Endodermal cell (in vitro differentiated cells): ENCODE measurements at regions not wholly inside any gene's neighbourhood (a gene's known extent, or its start where the extent isn't known, plus 50 kb on each side); places are given as distances from the start of the nearest gene placed in this dataset.

Experiments used
- DNase-seq: peaks from one replicate; pipeline ENCODE4 v3.0.0-alpha.2; 2017
- H3K27ac ChIP-seq: 2 replicates; pipeline ENCODE4 v1.5.1; 2013; ENCODE audit warnings: mild to moderate bottlenecking, low read depth, low read length, moderate library complexity
- H3K27me3 ChIP-seq: 2 replicates; pipeline ENCODE4 v1.6.1; 2013; ENCODE audit warnings: mild to moderate bottlenecking, low read length, moderate library complexity; ENCODE audit not compliant: insufficient read depth, control insufficient read depth, poor library complexity, severe bottlenecking
- H3K36me3 ChIP-seq: 2 replicates; pipeline ENCODE4 v1.7.0; 2013; ENCODE audit warnings: mild to moderate bottlenecking, low read length, moderate library complexity; ENCODE audit not compliant: control insufficient read depth, insufficient read depth
- H3K4me1 ChIP-seq: one replicate; pipeline ENCODE4 v1.7.0; 2013; ENCODE audit warnings: low read length; ENCODE audit not compliant: control insufficient read depth, insufficient read depth
- H3K4me3 ChIP-seq: 2 replicates; pipeline ENCODE4 v1.5.1; 2013; ENCODE audit warnings: mild to moderate bottlenecking, low read length, moderate library complexity
- H3K9ac ChIP-seq: 2 replicates; pipeline ENCODE4 v1.6.1; 2013; ENCODE audit warnings: mild to moderate bottlenecking, low read length, moderate library complexity; ENCODE audit not compliant: poor library complexity, severe bottlenecking; ENCODE audit errors: extremely low read depth
- H3K9me3 ChIP-seq: 2 replicates; pipeline ENCODE4 v1.6.1; 2013; ENCODE audit warnings: mild to moderate bottlenecking, low read length, moderate library complexity; ENCODE audit not compliant: control insufficient read depth
- H3K27ac Mint-ChIP-seq: 2 replicates; pipeline ENCODE4 v1.8.0; 2020; ENCODE audit warnings: mixed read lengths
- H3K27me3 Mint-ChIP-seq: 2 replicates; pipeline ENCODE4 v1.8.0; 2021; ENCODE audit warnings: mild to moderate bottlenecking, mixed read lengths; ENCODE audit not compliant: insufficient read depth
- H3K36me3 Mint-ChIP-seq: 2 replicates; pipeline ENCODE4 v1.8.0; 2020; ENCODE audit warnings: low read depth, mixed read lengths
- H3K4me1 Mint-ChIP-seq: 2 replicates; pipeline ENCODE4 v1.8.0; 2020; ENCODE audit warnings: mixed read lengths
- H3K4me3 Mint-ChIP-seq: 2 replicates; pipeline ENCODE4 v1.8.0; 2020; ENCODE audit warnings: mild to moderate bottlenecking, moderate library complexity, mixed read lengths
- H3K9me3 Mint-ChIP-seq: 2 replicates; pipeline ENCODE4 v1.8.0; 2020; ENCODE audit warnings: mild to moderate bottlenecking, mixed read lengths
- WGBS, 2 experiments: methylation state at CpG; one replicate each; pipeline versions ENCODE4 v1.1.5 to v1.1.7; 2013; ENCODE audit warnings: missing lambda C conversion rate in 2 of 2, mixed read lengths in 1 of 2; ENCODE audit not compliant: insufficient coverage in 1 of 2, insufficient read length in 1 of 2; 5-methylcytosine and 5-hydroxymethylcytosine counted together
- TF ChIP-seq, protein P1 (sequence below): fragments of 200-600 bp; sonication (generic); conservative IDR thresholded peaks from 2 replicates; pipeline ENCODE4 v1.5.0; 2021; ENCODE audit warnings: antibody characterized with exemption, mild to moderate bottlenecking

DNA sequence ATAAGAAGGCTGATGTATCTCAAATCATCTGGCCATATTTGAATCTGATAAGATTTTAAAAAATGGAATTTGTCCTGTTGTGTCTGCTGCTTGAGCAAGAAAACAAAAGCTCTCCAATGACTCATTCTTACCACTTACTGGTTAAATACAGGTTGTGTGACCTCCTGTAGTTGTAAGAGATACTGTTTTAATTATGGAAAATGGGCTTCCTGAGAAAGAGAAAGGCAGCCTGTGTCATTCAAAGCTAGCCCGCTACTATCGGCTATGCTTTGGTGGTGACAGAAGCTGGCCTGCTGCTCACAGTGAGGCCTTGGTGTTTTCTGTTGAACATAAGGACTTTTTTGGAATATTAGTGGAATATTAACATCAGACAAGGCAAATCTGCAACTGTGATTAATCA, 1722.1 kb upstream of the PCDH10 start:
- H3K36me3 Mint-ChIP-seq, result no peaks in the 10 kb centered on the region
- no peaks in the 10 kb centered on the region for H3K4me1 Mint-ChIP-seq
- no peak overlapping the region for H3K4me3 ChIP-seq
- no peaks in the 10 kb centered on the region for H3K27me3 ChIP-seq
- H3K27ac Mint-ChIP-seq, result no peak overlapping the region
- H3K9ac ChIP-seq, result no peak overlapping the region
- no peak for DNase-seq
- TF ChIP-seq, protein P1, sequence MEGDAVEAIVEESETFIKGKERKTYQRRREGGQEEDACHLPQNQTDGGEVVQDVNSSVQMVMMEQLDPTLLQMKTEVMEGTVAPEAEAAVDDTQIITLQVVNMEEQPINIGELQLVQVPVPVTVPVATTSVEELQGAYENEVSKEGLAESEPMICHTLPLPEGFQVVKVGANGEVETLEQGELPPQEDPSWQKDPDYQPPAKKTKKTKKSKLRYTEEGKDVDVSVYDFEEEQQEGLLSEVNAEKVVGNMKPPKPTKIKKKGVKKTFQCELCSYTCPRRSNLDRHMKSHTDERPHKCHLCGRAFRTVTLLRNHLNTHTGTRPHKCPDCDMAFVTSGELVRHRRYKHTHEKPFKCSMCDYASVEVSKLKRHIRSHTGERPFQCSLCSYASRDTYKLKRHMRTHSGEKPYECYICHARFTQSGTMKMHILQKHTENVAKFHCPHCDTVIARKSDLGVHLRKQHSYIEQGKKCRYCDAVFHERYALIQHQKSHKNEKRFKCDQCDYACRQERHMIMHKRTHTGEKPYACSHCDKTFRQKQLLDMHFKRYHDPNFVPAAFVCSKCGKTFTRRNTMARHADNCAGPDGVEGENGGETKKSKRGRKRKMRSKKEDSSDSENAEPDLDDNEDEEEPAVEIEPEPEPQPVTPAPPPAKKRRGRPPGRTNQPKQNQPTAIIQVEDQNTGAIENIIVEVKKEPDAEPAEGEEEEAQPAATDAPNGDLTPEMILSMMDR, result no peak
- H3K27me3 Mint-ChIP-seq, result no peaks in the 10 kb centered on the region
- peaks cover 11% of the 10 kb centered on the region for H3K9me3 Mint-ChIP-seq
- H3K4me1 ChIP-seq, result no peaks in the 10 kb centered on the region
- WGBS, 2 experiments, result 62% methylated on average over 2 of the region's 2 CpGs; no CpG with 5 or more reads in 1 of the 2 experiments
- no peak overlapping the region for H3K4me3 Mint-ChIP-seq
- H3K9me3 ChIP-seq, result no peaks in the 10 kb centered on the region
- H3K36me3 ChIP-seq, result no peaks in the 10 kb centered on the region
- no peak overlapping the region for H3K27ac ChIP-seq

DNA sequence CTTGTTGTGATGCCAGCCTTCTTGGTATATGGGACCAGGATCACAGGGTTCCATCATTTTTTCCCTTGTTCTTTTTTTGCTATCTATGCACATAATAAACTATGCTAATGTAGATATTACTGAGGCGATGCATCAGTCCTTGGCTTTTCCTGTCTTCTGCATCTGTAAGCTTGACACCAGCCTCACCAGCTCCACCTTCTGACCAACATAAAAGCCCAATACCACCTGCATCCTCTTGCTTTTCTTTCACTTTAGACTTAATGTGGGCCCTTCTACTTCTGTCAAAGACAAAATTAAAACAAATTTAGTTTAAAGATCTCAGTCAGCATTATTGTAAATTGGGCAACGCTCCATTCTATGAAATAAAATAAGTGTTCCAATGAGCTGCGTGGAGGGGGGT, 1718.8 kb upstream of the PCDH10 start:
- Mint-ChIP-seq H3K9me3 (peaks cover 2% of the 10 kb centered on the region), H3K36me3 (no peaks in the 10 kb centered on the region)
- no peak for DNase-seq

DNA sequence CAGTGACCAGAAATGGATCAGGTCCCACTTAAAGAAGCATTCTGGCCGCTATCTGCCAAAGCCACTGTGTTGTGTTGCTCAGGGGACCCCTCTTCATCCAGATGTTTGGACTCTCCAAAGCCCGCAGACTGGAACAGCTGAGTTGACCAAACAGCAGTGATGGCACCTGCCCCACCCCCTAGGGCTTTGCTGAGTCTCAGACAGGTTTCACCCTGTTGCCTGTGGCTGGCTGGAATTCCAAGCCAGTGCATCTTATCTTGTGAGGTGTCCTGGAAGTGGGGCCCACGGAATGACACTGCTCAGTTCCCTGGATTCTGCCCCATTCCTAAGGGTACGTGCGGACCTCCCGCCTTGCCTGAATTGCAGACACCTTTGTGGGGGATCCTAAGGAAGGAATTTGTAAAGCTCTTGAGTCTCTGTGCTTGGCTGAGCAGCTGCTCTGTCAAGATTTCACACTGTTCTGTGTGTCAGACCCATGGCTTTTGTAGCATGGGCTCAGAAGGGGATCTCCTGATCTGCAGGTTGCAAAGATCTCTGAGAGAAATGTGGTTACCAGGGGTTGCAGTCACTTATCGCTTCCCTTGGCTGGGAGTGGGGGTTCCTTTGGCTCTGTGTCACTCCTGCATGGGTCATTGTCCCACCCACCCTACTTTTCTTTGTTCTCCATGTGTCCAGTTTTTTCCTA, 1707.9 kb upstream of the PCDH10 start:
- DNase-seq, result no peak
- Histone ChIP-seq H3K9ac (no peak overlapping the region), H3K27me3 (no peaks in the 10 kb centered on the region), H3K9me3 (no peaks in the 10 kb centered on the region), H3K4me3 (no peak overlapping the region), H3K27ac (no peak overlapping the region), H3K4me1 (no peaks in the 10 kb centered on the region), H3K36me3 (no peaks in the 10 kb centered on the region)
- H3K36me3 Mint-ChIP-seq, result no peaks in the 10 kb centered on the region
- peaks cover 10% of the 10 kb centered on the region for H3K9me3 Mint-ChIP-seq
- WGBS, 2 experiments, result 91 to 92% methylated on average over 5 to 7 of the region's 7 CpGs
- TF ChIP-seq, protein P1, result no peak
- H3K4me1 Mint-ChIP-seq, result no peaks in the 10 kb centered on the region
- no peak overlapping the region for H3K4me3 Mint-ChIP-seq
- no peak overlapping the region for H3K27ac Mint-ChIP-seq
- peaks cover 2% of the 10 kb centered on the region for H3K27me3 Mint-ChIP-seq

More for the DNA sequence above, 1718.8 kb upstream of the PCDH10 start:
- Histone ChIP-seq H3K4me1 (no peaks in the 10 kb centered on the region), H3K36me3 (no peaks in the 10 kb centered on the region), H3K27me3 (no peaks in the 10 kb centered on the region), H3K4me3 (no peak overlapping the region), H3K9ac (no peak overlapping the region), H3K9me3 (no peaks in the 10 kb centered on the region), H3K27ac (no peak overlapping the region)
- H3K4me3 Mint-ChIP-seq, result no peak overlapping the region
- 90% methylated on average over 2 to 3 of the region's 3 CpGs for WGBS, 2 experiments
- no peaks in the 10 kb centered on the region for H3K27me3 Mint-ChIP-seq
- TF ChIP-seq, protein P1, result peak; percentile 55
- no peak overlapping the region for H3K27ac Mint-ChIP-seq
- no peaks in the 10 kb centered on the region for H3K4me1 Mint-ChIP-seq
